ENCODE measurements at regions not wholly inside any gene's neighbourhood (a gene's known extent, or its start where the extent isn't known, plus 50 kb on each side); places are given as distances from the start of the nearest gene placed in this dataset.

DNA sequence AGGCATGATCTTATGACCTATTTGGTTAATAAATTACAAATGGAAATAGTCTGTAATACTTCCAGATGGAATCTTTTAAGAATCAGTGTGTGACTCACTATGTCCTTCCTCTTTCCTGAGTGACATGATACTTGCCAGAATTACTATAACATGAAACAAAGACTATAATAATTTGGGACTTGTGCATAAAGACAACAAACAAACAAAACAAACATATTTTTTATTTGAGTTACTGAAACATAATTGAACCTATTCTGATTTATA lies 1268.1 kb downstream of the OTOL1 start:
- Histone ChIP-seq H3K4me2 (ENCODE audit: insufficient read depth, low read length) (no peak overlapping the region), H3K27ac (ENCODE audit: low read depth, low read length) (no peak overlapping the region), H3K27me3 (ENCODE audit: insufficient read depth, low read length) (no peaks in the 10 kb centered on the region), H3K4me1 (ENCODE audit: insufficient read depth, low read length) (no peaks in the 10 kb centered on the region), H3K4me3 (ENCODE audit: insufficient read depth, low read length) (no peak overlapping the region), H3K36me3 (ENCODE audit: insufficient read depth, low read length) (no peaks in the 10 kb centered on the region), H3K9me3 (ENCODE audit: low read depth, low read length) (no peaks in the 10 kb centered on the region), H3K79me2 (ENCODE audit: insufficient read depth, low read length) (no peaks in the 10 kb centered on the region), H2AFZ (ENCODE audit: low read length) (no peak overlapping the region), H4K20me1 (ENCODE audit: insufficient read depth, low read length) (no peaks in the 10 kb centered on the region)
- TF ChIP-seq, protein P1, sequence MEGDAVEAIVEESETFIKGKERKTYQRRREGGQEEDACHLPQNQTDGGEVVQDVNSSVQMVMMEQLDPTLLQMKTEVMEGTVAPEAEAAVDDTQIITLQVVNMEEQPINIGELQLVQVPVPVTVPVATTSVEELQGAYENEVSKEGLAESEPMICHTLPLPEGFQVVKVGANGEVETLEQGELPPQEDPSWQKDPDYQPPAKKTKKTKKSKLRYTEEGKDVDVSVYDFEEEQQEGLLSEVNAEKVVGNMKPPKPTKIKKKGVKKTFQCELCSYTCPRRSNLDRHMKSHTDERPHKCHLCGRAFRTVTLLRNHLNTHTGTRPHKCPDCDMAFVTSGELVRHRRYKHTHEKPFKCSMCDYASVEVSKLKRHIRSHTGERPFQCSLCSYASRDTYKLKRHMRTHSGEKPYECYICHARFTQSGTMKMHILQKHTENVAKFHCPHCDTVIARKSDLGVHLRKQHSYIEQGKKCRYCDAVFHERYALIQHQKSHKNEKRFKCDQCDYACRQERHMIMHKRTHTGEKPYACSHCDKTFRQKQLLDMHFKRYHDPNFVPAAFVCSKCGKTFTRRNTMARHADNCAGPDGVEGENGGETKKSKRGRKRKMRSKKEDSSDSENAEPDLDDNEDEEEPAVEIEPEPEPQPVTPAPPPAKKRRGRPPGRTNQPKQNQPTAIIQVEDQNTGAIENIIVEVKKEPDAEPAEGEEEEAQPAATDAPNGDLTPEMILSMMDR (IDR thresholded peaks at IDR 0.05; ENCODE audit: extremely low read depth, low read depth, low read length): no peak
- no peak for DNase-seq (ENCODE audit: insufficient read length, low spot score, missing footprints)

DNA sequence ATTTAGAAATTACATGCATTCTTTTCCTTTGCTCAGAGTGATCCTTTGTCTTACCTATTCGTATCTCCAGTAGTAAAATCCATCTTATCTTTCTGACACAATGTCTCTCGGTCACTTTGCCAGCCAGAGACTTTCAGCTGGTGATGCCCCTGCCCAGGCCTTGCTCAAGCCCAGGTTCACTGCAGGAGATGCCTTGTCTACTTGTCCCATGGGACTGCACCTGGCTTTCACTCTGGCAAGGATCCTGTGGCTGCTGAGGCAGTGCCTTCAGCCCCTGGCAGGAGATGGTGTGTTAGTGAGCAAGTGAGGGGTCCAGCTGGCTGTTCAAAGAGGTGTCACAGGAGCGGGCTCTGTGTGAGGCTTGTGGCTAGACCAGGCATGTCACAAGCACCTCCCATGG lies 1268.9 kb downstream of the OTOL1 start:
- Histone ChIP-seq H2AFZ (ENCODE audit: low read length) (no peak overlapping the region), H4K20me1 (ENCODE audit: insufficient read depth, low read length) (no peaks in the 10 kb centered on the region), H3K36me3 (ENCODE audit: insufficient read depth, low read length) (no peaks in the 10 kb centered on the region), H3K4me1 (ENCODE audit: insufficient read depth, low read length) (no peaks in the 10 kb centered on the region), H3K4me3 (ENCODE audit: insufficient read depth, low read length) (no peak overlapping the region), H3K79me2 (ENCODE audit: insufficient read depth, low read length) (no peaks in the 10 kb centered on the region), H3K27me3 (ENCODE audit: insufficient read depth, low read length) (no peaks in the 10 kb centered on the region), H3K9me3 (ENCODE audit: low read depth, low read length) (no peaks in the 10 kb centered on the region), H3K27ac (ENCODE audit: low read depth, low read length) (no peak overlapping the region), H3K4me2 (ENCODE audit: insufficient read depth, low read length) (no peak overlapping the region)
- TF ChIP-seq, protein P1 (IDR thresholded peaks at IDR 0.05; ENCODE audit: extremely low read depth, low read depth, low read length): no peak
- DNase-seq (ENCODE audit: insufficient read length, low spot score, missing footprints): no peak

DNA sequence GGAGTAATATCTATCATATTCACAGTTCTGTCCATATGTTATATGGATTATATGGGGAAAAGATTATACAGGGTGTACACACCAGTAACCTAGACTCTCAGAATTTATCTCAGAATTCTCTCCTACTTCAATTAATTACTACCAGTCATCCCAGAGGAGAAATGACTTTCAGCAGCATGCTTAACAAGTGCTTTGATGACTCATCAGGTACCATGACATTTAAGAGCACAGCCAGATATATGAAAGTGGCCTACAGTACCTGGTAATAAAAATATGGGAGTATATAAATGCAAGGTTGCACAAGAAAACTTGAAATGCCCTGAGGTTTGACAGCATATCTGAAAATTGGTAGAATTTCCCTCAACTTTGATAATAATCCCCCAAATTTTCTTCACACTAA lies 1273.0 kb downstream of the OTOL1 start:
- Histone ChIP-seq H3K9me3 (ENCODE audit: low read depth, low read length) (no peaks in the 10 kb centered on the region), H3K79me2 (ENCODE audit: insufficient read depth, low read length) (no peaks in the 10 kb centered on the region), H3K36me3 (ENCODE audit: insufficient read depth, low read length) (no peaks in the 10 kb centered on the region), H3K27me3 (ENCODE audit: insufficient read depth, low read length) (no peaks in the 10 kb centered on the region), H3K27ac (ENCODE audit: low read depth, low read length) (no peak overlapping the region), H3K4me1 (ENCODE audit: insufficient read depth, low read length) (no peaks in the 10 kb centered on the region), H3K4me2 (ENCODE audit: insufficient read depth, low read length) (no peak overlapping the region), H4K20me1 (ENCODE audit: insufficient read depth, low read length) (no peaks in the 10 kb centered on the region), H2AFZ (ENCODE audit: low read length) (no peak overlapping the region), H3K4me3 (ENCODE audit: insufficient read depth, low read length) (no peak overlapping the region)
- TF ChIP-seq, protein P1 (IDR thresholded peaks at IDR 0.05; ENCODE audit: extremely low read depth, low read depth, low read length): no peak
- DNase-seq (ENCODE audit: insufficient read length, low spot score, missing footprints): no peak

DNA sequence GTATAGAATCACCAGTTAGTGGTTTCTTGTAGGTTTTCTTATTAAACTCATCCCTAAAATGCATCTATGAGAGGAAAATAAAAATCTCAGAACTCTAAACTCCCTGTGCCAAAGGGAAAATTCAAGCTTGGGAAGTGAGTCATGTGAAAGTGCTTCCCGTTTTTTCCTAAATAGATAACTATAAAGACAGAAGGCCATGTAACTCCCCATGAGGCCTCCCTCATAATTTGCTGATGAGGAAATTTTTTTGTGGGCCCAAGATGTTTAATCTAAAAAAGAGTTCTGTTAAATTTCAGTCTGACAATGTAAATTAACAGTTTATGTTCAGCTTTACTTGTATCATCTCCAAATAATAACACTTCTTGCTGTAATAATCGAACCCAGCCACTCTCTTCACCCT lies 1273.9 kb downstream of the OTOL1 start:
- H3K79me2 ChIP-seq (ENCODE audit: insufficient read depth, low read length): no peaks in the 10 kb centered on the region
- TF ChIP-seq, protein P1 (IDR thresholded peaks at IDR 0.05; ENCODE audit: extremely low read depth, low read depth, low read length): no peak
- no peak for DNase-seq (ENCODE audit: insufficient read length, low spot score, missing footprints)
- H3K4me2 ChIP-seq (ENCODE audit: insufficient read depth, low read length): no peak overlapping the region
- no peaks in the 10 kb centered on the region for H3K36me3 ChIP-seq (ENCODE audit: insufficient read depth, low read length)
- no peak overlapping the region for H2AFZ ChIP-seq (ENCODE audit: low read length)
- H3K9me3 ChIP-seq (ENCODE audit: low read depth, low read length): no peaks in the 10 kb centered on the region
- no peak overlapping the region for H3K27ac ChIP-seq (ENCODE audit: low read depth, low read length)
- no peaks in the 10 kb centered on the region for H3K4me1 ChIP-seq (ENCODE audit: insufficient read depth, low read length)
- no peak overlapping the region for H3K4me3 ChIP-seq (ENCODE audit: insufficient read depth, low read length)
- no peaks in the 10 kb centered on the region for H4K20me1 ChIP-seq (ENCODE audit: insufficient read depth, low read length)
- no peaks in the 10 kb centered on the region for H3K27me3 ChIP-seq (ENCODE audit: insufficient read depth, low read length)

All from osteoblast (primary cell).